GM12873 (cell line): ENCODE measurements at regions not wholly inside any gene's neighbourhood (a gene's known extent, or its start where the extent isn't known, plus 50 kb on each side); places are given as distances from the start of the nearest gene placed in this dataset.

ENCODE experiments used
- TF ChIP-seq, protein P1 (sequence below): IDR thresholded peaks from 2 replicates; pipeline ENCODE4 v1.5.1; 2012; ENCODE audit warnings: low read depth, mild to moderate bottlenecking, moderate library complexity, low read length, control low read depth; ENCODE audit not compliant: insufficient read depth; ENCODE audit errors: missing control alignments

DNA sequence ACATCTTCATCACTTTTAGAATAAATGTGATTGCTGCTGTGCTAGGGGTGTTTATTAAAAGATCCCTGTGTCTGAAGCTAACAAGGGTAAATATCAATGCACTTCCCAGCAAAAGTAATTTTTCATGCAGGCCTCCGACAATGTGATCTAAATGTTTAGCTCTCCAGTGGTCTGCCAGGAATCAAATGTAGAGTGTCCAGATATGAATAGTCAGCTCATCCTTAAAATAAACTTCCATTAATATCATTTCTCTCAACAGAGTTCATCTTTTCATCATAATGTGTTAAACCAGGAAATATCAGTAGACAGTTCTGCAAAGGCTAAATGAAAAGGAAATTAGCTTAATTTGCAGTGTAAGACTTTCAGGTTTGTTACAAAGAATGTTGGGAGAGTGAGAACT is 102.2 kb upstream of the EGFL6 start:
- TF ChIP-seq, protein P1, sequence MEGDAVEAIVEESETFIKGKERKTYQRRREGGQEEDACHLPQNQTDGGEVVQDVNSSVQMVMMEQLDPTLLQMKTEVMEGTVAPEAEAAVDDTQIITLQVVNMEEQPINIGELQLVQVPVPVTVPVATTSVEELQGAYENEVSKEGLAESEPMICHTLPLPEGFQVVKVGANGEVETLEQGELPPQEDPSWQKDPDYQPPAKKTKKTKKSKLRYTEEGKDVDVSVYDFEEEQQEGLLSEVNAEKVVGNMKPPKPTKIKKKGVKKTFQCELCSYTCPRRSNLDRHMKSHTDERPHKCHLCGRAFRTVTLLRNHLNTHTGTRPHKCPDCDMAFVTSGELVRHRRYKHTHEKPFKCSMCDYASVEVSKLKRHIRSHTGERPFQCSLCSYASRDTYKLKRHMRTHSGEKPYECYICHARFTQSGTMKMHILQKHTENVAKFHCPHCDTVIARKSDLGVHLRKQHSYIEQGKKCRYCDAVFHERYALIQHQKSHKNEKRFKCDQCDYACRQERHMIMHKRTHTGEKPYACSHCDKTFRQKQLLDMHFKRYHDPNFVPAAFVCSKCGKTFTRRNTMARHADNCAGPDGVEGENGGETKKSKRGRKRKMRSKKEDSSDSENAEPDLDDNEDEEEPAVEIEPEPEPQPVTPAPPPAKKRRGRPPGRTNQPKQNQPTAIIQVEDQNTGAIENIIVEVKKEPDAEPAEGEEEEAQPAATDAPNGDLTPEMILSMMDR = no peak

DNA sequence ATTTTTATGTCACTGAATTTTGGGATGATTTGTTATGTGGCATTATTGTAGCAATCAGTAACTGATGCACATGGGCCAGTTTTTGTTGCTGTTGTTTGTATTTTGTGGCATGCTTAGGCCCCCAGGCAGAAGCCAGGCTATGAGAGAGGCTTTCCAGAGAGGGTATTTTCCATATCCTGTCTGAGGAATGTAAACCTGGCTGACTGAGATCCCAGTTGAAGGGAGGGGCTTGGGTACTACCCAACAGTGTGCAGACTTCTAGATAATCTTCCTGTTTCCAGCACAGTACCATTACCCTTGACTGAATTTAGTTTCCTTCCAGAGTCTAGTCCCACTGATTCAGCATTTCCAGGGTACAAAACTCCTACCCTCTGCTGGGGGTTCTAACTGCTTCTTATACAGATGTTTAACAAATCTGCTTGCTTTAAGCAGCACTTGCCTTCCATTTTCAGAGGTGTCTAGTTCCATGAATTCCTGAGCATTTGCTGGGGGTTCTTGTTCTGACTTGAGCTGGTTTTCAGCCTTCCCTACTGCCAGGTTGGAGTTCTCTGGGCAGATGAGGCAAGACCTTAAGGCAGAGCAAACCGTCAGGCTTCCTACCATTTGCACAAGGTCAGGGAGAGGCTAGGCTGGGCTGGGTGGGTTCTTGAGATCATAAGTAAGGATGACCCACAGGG is 104.7 kb upstream of the EGFL6 start:
- TF ChIP-seq, protein P1 = no peak

DNA sequence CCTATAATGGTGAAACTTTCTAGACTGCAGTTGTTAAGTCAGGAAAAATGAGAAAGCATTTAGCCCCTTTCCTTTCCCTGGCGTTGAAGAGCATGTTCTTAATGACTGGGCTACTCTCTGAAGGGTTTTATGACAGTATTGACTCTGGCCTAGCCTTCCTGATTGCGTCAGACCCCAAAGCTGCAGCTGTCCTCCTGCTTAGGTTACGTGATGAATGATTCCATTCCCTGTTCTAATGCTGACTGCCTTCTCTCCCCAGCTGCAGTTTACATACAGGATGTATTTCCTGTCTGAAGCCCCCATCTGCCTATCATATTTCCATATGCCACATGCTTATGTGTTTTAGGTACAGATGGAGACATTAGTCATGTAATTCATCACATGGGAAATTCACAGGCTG is 105.8 kb upstream of the EGFL6 start:
- TF ChIP-seq, protein P1 = no peak

DNA sequence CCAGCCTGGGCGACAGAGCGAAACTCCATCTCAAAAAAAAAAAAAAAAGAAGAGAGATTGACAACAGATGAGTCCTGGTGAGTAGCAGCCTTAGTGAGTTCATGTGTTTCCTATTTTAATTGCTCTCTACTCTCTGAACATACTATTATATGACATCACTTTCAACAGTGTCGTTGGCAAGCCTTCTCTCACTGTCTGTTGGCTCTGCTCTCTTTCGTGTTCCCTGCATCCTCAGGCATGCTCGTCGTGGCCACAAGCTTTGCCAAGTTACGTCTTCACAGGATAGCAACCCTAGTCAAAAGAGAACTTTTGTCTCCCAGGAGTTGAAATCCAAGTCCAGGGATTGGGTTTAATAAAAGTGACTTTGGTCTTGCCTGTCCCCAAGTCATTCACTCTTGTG is 117.1 kb upstream of the EGFL6 start:
- TF ChIP-seq, protein P1 = no peak

DNA sequence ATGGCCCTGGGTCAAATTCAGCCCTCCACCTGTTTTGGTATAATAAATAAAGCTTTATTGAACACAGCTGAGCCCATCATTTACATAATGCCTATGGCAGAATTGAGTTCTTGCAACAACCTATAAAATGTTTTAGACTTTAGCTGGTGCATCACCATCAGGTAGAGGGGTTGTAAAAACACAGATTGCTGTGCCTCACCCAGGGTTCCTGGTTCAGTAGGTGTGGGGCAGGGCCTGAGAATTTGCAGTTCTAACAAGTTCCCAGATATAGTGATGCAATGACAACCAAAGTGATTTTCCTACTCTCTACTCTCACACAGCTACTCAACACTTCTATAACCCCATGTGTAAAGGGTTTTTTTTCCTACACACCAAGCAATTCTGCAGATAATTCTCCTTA is 120.0 kb upstream of the EGFL6 start:
- TF ChIP-seq, protein P1 = no peak

DNA sequence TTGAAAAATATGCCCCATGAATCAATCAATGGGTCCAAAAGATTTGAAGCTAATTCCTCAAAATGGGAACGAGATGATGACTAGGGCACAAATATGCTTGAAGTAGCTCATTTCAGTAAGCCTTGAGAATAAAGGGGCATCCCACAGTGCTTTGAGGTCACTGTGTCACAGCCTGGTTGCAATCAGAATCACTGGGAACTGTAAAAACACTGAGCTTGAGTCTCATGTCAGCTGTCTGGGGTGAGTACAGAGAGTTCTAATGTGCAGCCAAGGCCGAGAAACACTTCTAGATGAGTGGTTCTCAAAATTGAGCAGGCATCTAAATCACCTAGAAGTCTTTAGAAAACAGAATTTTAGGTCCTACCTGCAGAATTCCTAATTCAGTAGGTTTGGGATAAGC is 120.5 kb upstream of the EGFL6 start:
- TF ChIP-seq, protein P1 = no peak

DNA sequence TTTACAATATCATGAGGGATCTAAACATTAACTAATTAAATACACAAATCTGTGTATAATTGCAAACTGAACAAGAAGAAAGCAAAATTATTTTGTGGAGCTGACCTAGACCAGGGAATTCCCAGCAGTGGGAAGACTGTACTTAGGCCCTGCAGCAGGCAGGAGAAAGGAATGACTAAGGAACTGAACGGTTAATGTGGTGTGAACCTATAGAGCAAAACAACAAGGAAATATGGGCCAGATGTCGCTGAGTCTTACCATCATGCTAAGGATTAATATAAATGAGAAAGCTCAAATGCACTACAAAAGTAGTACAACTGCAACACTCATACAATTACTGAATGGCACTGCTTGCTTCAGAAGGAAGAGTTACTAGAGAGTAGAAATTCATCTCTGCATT is 120.3 kb upstream of the ATXN3L start:
- TF ChIP-seq, protein P1 = no peak

DNA sequence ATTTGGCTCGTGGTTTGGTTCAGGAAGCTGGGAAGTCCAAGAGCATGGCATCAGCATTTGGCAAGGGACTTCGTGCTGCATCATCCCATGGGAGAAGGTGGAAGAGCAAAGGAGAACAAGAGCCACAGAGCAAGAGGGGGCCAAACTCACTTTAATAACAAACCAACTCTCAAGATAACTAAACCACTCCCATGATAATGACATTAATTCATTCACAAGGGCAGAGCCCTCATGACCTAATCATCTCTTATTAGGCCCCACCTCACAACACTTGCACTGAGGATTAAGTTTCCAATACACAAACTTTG is 113.4 kb upstream of the ATXN3L start:
- TF ChIP-seq, protein P1 = no peak
